SK-N-SH treated with all-trans-retinoic acid at 6 μM for 48 hours (cell line): ENCODE measurements at regions not wholly inside any gene's neighbourhood (a gene's known extent, or its start where the extent isn't known, plus 50 kb on each side); places are given as distances from the start of the nearest gene placed in this dataset.

ENCODE experiments used
- CSDC2 ChIP-seq: fragments of 250-450 bp; sonication (Bioruptor Pico); IDR thresholded peaks from 2 replicates; pipeline ENCODE4 v1.5.0; 2020; ENCODE audit warnings: mild to moderate bottlenecking, moderate library complexity
- RARB ChIP-seq: fragments of 250-450 bp; sonication (Bioruptor Pico); IDR thresholded peaks from 2 replicates; pipeline ENCODE4 v1.8.0; 2021; ENCODE audit warnings: mild to moderate bottlenecking, moderate library complexity
- ZNF8 ChIP-seq: fragments of 450-650 bp; formaldehyde crosslinking; IDR thresholded peaks from 2 replicates; pipeline ENCODE4 v1.5.0; 2020; ENCODE audit warnings: mild to moderate bottlenecking, moderate library complexity
- TF ChIP-seq, protein P1 (sequence below): fragments of 250-450 bp; sonication (Bioruptor Pico); IDR thresholded peaks from 2 replicates; pipeline ENCODE4 v1.5.1; 2020; ENCODE audit warnings: low read depth, mild to moderate bottlenecking, moderate library complexity
- TF ChIP-seq, protein P2 (sequence below): fragments of 250-450 bp; sonication (Bioruptor Pico); IDR thresholded peaks from 2 replicates; pipeline ENCODE4 v1.5.1; 2021; ENCODE audit warnings: mild to moderate bottlenecking, moderate library complexity

- TF ChIP-seq, protein P1, sequence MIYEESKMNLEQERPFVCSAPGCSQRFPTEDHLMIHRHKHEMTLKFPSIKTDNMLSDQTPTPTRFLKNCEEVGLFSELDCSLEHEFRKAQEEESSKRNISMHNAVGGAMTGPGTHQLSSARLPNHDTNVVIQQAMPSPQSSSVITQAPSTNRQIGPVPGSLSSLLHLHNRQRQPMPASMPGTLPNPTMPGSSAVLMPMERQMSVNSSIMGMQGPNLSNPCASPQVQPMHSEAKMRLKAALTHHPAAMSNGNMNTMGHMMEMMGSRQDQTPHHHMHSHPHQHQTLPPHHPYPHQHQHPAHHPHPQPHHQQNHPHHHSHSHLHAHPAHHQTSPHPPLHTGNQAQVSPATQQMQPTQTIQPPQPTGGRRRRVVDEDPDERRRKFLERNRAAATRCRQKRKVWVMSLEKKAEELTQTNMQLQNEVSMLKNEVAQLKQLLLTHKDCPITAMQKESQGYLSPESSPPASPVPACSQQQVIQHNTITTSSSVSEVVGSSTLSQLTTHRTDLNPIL (CRISPR knock-in tag) = no peak
- TF ChIP-seq, protein P2, sequence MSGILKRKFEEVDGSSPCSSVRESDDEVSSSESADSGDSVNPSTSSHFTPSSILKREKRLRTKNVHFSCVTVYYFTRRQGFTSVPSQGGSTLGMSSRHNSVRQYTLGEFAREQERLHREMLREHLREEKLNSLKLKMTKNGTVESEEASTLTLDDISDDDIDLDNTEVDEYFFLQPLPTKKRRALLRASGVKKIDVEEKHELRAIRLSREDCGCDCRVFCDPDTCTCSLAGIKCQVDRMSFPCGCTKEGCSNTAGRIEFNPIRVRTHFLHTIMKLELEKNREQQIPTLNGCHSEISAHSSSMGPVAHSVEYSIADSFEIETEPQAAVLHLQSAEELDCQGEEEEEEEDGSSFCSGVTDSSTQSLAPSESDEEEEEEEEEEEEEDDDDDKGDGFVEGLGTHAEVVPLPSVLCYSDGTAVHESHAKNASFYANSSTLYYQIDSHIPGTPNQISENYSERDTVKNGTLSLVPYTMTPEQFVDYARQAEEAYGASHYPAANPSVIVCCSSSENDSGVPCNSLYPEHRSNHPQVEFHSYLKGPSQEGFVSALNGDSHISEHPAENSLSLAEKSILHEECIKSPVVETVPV (CRISPR knock-in tag) = no peak
- TF ChIP-seq ZNF8 (CRISPR knock-in tag) (no peak), RARB (no peak), CSDC2 (CRISPR knock-in tag) (no peak)
Measured at GRCh38 chr12:125487336-125487735, 422.1 kb downstream of the AACS start.
